Ishikawa (cell line): ENCODE measurements at regions not wholly inside any gene's neighbourhood (a gene's known extent, or its start where the extent isn't known, plus 50 kb on each side); places are given as distances from the start of the nearest gene placed in this dataset.

ENCODE experiments used
- CEBPB ChIP-seq: IDR thresholded peaks from 2 replicates; pipeline ENCODE4 v1.6.1; 2012
- CREB1 ChIP-seq: IDR thresholded peaks from 2 replicates; pipeline ENCODE4 v1.6.1; 2012; ENCODE audit warnings: low read depth
- EP300 ChIP-seq: IDR thresholded peaks from 2 replicates; pipeline ENCODE4 v1.6.1; 2012; ENCODE audit warnings: borderline replicate concordance
- FOXM1 ChIP-seq: IDR thresholded peaks from 2 replicates; pipeline ENCODE4 v1.6.1; 2012; ENCODE audit warnings: low read depth, borderline replicate concordance
- MAX ChIP-seq: IDR thresholded peaks from 2 replicates; pipeline ENCODE4 v1.6.1; 2012
- NFIC ChIP-seq: IDR thresholded peaks from 2 replicates; pipeline ENCODE4 v1.6.1; 2012
- RAD21 ChIP-seq: IDR thresholded peaks from 2 replicates; pipeline ENCODE4 v1.6.1; 2012; ENCODE audit warnings: low read depth
- TCF12 ChIP-seq: IDR thresholded peaks from 2 replicates; pipeline ENCODE4 v1.6.1; 2012; ENCODE audit warnings: low read depth
- TEAD4 ChIP-seq: IDR thresholded peaks from 2 replicates; pipeline ENCODE4 v1.6.1; 2012
- YY1 ChIP-seq: IDR thresholded peaks from 2 replicates; pipeline ENCODE4 v1.6.1; 2012; ENCODE audit warnings: low read depth
- ZBTB7A ChIP-seq: IDR thresholded peaks from 2 replicates; pipeline ENCODE4 v1.6.1; 2012; ENCODE audit warnings: low read depth
- TF ChIP-seq, protein P1 (sequence below): IDR thresholded peaks from 2 replicates; pipeline ENCODE4 v1.6.1; 2012; ENCODE audit warnings: low read depth, mild to moderate bottlenecking

GRCh38 chr10:28997734-28998133, 291.1 kb upstream of the LYZL1 start:
- TF ChIP-seq EP300, result no peak
- TF ChIP-seq, protein P1, sequence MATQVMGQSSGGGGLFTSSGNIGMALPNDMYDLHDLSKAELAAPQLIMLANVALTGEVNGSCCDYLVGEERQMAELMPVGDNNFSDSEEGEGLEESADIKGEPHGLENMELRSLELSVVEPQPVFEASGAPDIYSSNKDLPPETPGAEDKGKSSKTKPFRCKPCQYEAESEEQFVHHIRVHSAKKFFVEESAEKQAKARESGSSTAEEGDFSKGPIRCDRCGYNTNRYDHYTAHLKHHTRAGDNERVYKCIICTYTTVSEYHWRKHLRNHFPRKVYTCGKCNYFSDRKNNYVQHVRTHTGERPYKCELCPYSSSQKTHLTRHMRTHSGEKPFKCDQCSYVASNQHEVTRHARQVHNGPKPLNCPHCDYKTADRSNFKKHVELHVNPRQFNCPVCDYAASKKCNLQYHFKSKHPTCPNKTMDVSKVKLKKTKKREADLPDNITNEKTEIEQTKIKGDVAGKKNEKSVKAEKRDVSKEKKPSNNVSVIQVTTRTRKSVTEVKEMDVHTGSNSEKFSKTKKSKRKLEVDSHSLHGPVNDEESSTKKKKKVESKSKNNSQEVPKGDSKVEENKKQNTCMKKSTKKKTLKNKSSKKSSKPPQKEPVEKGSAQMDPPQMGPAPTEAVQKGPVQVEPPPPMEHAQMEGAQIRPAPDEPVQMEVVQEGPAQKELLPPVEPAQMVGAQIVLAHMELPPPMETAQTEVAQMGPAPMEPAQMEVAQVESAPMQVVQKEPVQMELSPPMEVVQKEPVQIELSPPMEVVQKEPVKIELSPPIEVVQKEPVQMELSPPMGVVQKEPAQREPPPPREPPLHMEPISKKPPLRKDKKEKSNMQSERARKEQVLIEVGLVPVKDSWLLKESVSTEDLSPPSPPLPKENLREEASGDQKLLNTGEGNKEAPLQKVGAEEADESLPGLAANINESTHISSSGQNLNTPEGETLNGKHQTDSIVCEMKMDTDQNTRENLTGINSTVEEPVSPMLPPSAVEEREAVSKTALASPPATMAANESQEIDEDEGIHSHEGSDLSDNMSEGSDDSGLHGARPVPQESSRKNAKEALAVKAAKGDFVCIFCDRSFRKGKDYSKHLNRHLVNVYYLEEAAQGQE, result no peak
- no peak for TF ChIP-seq TCF12
- no peak for TF ChIP-seq FOXM1
- no peak for TF ChIP-seq ZBTB7A
- no peak for TF ChIP-seq YY1
- TF ChIP-seq MAX, result no peak
- no peak for TF ChIP-seq CEBPB
- no peak for TF ChIP-seq CREB1
- no peak for TF ChIP-seq TEAD4
- TF ChIP-seq NFIC, result no peak
- TF ChIP-seq RAD21, result no peak
